ENCODE measurements at regions not wholly inside any gene's neighbourhood (a gene's known extent, or its start where the extent isn't known, plus 50 kb on each side); places are given as distances from the start of the nearest gene placed in this dataset.
"Not testable (repeated sequence)": the region's sequence is repeated elsewhere in the genome, so short reads cannot be mapped to it uniquely, and the experiment has no call there.

DNA sequence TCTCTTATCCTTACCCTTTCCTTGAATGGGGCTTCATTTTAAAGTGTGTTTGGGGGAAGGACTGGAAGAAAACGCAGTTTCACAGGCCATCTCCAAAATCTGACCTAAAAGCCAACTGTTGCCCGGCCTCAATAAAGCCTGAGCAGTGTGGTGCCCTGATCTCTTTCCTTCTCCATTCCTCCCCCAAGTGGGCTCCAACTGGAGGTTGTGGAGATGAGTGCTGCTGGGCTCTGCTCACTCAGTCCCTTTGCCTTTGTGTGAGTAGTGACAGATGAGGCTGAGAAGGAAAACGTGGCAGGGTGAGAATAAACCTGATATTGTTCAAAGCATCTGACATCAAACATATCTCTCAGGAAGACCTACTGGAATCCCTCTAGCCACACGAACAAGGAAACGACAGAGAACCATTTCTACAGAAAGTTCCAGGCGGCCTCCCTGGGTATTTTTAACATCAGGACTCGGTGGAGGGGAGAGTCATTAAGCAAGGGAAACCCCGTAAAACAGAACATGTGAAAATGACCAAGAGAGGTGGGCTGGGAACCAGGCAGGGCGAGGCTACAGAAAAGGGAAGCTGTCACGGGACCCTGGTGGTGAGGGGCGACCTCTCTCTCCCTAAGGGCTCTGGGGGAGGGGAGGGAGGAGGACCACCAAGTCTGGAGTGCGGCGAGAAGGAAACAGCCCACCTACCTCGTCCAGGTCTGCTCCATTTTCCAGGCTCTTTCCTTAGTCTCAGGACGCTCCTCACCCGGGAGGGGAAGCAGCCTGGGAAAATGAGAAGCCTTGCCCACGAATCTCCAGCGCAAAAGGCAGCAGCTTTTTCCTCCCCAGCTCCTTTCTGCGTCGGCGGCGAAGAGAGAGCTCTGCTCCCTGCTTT is 59.1 kb upstream of the NBPF26 start:
- not testable (repeated sequence) for TF ChIP-seq FOXA1 (IDR thresholded peaks at IDR 0.05; ENCODE audit: borderline replicate concordance); CTCF (IDR thresholded peaks at IDR 0.05 in 2 of 3, conservative IDR thresholded peaks at IDR 0.05 in 1 of 3; ENCODE audit: insufficient read depth in 2 of 3, low read depth in 1 of 3, low read length in 3 of 3)
- TF ChIP-seq, protein P1, sequence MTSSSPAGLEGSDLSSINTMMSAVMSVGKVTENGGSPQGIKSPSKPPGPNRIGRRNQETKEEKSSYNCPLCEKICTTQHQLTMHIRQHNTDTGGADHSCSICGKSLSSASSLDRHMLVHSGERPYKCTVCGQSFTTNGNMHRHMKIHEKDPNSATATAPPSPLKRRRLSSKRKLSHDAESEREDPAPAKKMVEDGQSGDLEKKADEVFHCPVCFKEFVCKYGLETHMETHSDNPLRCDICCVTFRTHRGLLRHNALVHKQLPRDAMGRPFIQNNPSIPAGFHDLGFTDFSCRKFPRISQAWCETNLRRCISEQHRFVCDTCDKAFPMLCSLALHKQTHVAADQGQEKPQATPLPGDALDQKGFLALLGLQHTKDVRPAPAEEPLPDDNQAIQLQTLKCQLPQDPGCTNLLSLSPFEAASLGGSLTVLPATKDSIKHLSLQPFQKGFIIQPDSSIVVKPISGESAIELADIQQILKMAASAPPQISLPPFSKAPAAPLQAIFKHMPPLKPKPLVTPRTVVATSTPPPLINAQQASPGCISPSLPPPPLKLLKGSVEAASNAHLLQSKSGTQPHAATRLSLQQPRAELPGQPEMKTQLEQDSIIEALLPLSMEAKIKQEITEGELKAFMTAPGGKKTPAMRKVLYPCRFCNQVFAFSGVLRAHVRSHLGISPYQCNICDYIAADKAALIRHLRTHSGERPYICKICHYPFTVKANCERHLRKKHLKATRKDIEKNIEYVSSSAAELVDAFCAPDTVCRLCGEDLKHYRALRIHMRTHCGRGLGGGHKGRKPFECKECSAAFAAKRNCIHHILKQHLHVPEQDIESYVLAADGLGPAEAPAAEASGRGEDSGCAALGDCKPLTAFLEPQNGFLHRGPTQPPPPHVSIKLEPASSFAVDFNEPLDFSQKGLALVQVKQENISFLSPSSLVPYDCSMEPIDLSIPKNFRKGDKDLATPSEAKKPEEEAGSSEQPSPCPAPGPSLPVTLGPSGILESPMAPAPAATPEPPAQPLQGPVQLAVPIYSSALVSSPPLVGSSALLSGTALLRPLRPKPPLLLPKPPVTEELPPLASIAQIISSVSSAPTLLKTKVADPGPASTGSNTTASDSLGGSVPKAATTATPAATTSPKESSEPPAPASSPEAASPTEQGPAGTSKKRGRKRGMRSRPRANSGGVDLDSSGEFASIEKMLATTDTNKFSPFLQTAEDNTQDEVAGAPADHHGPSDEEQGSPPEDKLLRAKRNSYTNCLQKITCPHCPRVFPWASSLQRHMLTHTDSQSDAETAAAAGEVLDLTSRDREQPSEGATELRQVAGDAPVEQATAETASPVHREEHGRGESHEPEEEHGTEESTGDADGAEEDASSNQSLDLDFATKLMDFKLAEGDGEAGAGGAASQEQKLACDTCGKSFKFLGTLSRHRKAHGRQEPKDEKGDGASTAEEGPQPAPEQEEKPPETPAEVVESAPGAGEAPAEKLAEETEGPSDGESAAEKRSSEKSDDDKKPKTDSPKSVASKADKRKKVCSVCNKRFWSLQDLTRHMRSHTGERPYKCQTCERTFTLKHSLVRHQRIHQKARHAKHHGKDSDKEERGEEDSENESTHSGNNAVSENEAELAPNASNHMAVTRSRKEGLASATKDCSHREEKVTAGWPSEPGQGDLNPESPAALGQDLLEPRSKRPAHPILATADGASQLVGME (CRISPR knock-in tag; IDR thresholded peaks at IDR 0.05) = not testable (repeated sequence)

Measured in K562 (cell line).